SK-N-SH (cell line): ENCODE measurements at regions not wholly inside any gene's neighbourhood (a gene's known extent, or its start where the extent isn't known, plus 50 kb on each side); places are given as distances from the start of the nearest gene placed in this dataset.

Experiments
- CTCF ChIA-PET: fragments of 300-600, 350-600 bp; formaldehyde crosslinking; extraction: SDS; loops from one replicate; lab custom pipeline; 2021; lab: Yijun Ruan, JAX
- POLR2A ChIA-PET: fragments of 350-600 bp; sonication (Branson Sonifier 250); formaldehyde crosslinking; extraction: SDS; loops from one replicate; lab custom pipeline; 2020; ENCODE audit warnings: antibody characterized with exemption, inconsistent platforms; lab: Yijun Ruan, JAX
- DNase-seq: peaks from one replicate; pipeline ENCODE4 v3.0.0; 2012
- H2AFZ ChIP-seq: fragments of 200-600 bp; sonication (generic); 2 replicates; pipeline ENCODE4 v1.8.1; 2016; ENCODE audit warnings: antibody characterized with exemption, mild to moderate bottlenecking, low read depth
- H3F3A ChIP-seq: fragments of 200-600 bp; sonication (generic); replicated peaks from 2 replicates; pipeline ENCODE3; 2016; ENCODE audit warnings: antibody characterized with exemption, mild to moderate bottlenecking; ENCODE audit not compliant: insufficient read depth
- H3K27ac ChIP-seq, 2 experiments: fragments of 200-500 bp in 1 of 2; fragments of 200-600 bp in 1 of 2; sonication (Bioruptor generic) in 1 of 2; sonication (generic), shearing (Covaris generic) in 1 of 2; 2 replicates each; pipeline versions ENCODE4 v1.5.1 to v1.6.1; 2014 to 2016; ENCODE audit warnings: low read depth in 2 of 2, inconsistent platforms in 1 of 2, low read length in 1 of 2, mild to moderate bottlenecking in 1 of 2, mixed read lengths in 1 of 2
- H3K27me3 ChIP-seq: fragments of 200-600 bp; sonication (generic), shearing (Covaris generic); 2 replicates; pipeline ENCODE4 v1.6.1; 2016; ENCODE audit warnings: mixed run types; ENCODE audit not compliant: insufficient read depth
- H3K36me3 ChIP-seq, 2 experiments: fragments of 200-500 bp in 1 of 2; fragments of 200-600 bp in 1 of 2; sonication (Bioruptor generic) in 1 of 2; sonication (generic) in 1 of 2; replicated peaks in 1 of 2; 2 replicates each; pipeline versions ENCODE3 to v1.5.1; 2014 to 2016; ENCODE audit warnings: low read length in 1 of 2, mild to moderate bottlenecking in 1 of 2; ENCODE audit not compliant: insufficient read depth in 2 of 2, control insufficient read depth in 1 of 2
- H3K4me1 ChIP-seq, 2 experiments: fragments of 200-500 bp in 1 of 2; fragments of 200-600 bp in 1 of 2; sonication (Bioruptor generic) in 1 of 2; sonication (generic), shearing (Covaris generic) in 1 of 2; 2 replicates each; pipeline versions ENCODE4 v1.5.1 to v1.6.1; 2014 to 2016; ENCODE audit warnings: low read depth in 1 of 2, low read length in 1 of 2, mixed run types in 1 of 2; ENCODE audit not compliant: insufficient read depth in 2 of 2, control insufficient read depth in 1 of 2
- H3K4me2 ChIP-seq: fragments of 200-600 bp; sonication (generic), shearing (Covaris generic); 2 replicates; pipeline ENCODE4 v1.6.1; 2017; ENCODE audit warnings: mixed run types
- H3K4me3 ChIP-seq, 2 experiments: fragments of 200-500 bp in 1 of 2; fragments of 200-600 bp in 1 of 2; sonication (Bioruptor generic) in 1 of 2; sonication (generic), shearing (Covaris generic) in 1 of 2; 2 replicates each; pipeline versions ENCODE4 v1.5.1 to v1.8.1; 2014 to 2016; ENCODE audit warnings: low read depth in 2 of 2, inconsistent platforms in 1 of 2, low read length in 1 of 2, mild to moderate bottlenecking in 1 of 2, mixed read lengths in 1 of 2, moderate library complexity in 1 of 2
- H3K79me2 ChIP-seq: fragments of 200-600 bp; sonication (generic); 2 replicates; pipeline ENCODE4 v1.8.1; 2017; ENCODE audit warnings: mild to moderate bottlenecking; ENCODE audit not compliant: insufficient read depth
- H3K9ac ChIP-seq: fragments of 200-600 bp; sonication (generic); 2 replicates; pipeline ENCODE4 v1.6.1; 2017; ENCODE audit warnings: mixed run types
- H3K9me2 ChIP-seq: fragments of 200-600 bp; sonication (generic); 2 replicates; pipeline ENCODE4 v1.6.1; 2017; ENCODE audit warnings: mixed run types
- H3K9me3 ChIP-seq: fragments of 200-600 bp; sonication (generic); 2 replicates; pipeline ENCODE4 v1.6.1; 2017; ENCODE audit warnings: mixed run types, mild to moderate bottlenecking, moderate library complexity
- H4K20me1 ChIP-seq: fragments of 200-600 bp; sonication (generic); 2 replicates; pipeline ENCODE4 v1.6.1; 2017; ENCODE audit warnings: mild to moderate bottlenecking, mixed run types; ENCODE audit not compliant: insufficient read depth
- CHD2 ChIP-seq: fragments of 150-350 bp; IDR thresholded peaks from 2 replicates; pipeline ENCODE4 v1.6.1; 2018; ENCODE audit warnings: low read length; ENCODE audit not compliant: partially characterized antibody
- ELF1 ChIP-seq: IDR thresholded peaks from 2 replicates; pipeline ENCODE4 v1.4.0; 2012
- FOSL2 ChIP-seq: IDR thresholded peaks from 2 replicates; pipeline ENCODE4 v1.4.0; 2012; ENCODE audit warnings: low read depth, mild to moderate bottlenecking, moderate library complexity, borderline replicate concordance
- FOXJ3 ChIP-seq: sonication (generic); formaldehyde crosslinking; IDR thresholded peaks from 2 replicates; pipeline ENCODE4 v1.5.1; 2020; ENCODE audit warnings: mild to moderate bottlenecking, missing genetic modification reagents
- MXI1 ChIP-seq: IDR thresholded peaks from 2 replicates; pipeline ENCODE4 v1.6.1; 2012; ENCODE audit warnings: mild to moderate bottlenecking, low read depth, low read length, improper control_type of control experiment
- POLR2AphosphoS5 ChIP-seq: IDR thresholded peaks from 2 replicates; pipeline ENCODE4 v1.6.1; 2012; ENCODE audit warnings: low read depth, low read length
- RAD21 ChIP-seq: IDR thresholded peaks from 2 replicates; pipeline ENCODE4 v1.6.1; 2012; ENCODE audit warnings: mild to moderate bottlenecking, low read length
- REST ChIP-seq: IDR thresholded peaks from 2 replicates; pipeline ENCODE4 v1.6.1; 2012; ENCODE audit warnings: mild to moderate bottlenecking, low read depth, low read length, moderate library complexity
- TAF1 ChIP-seq: IDR thresholded peaks from 2 replicates; pipeline ENCODE4 v1.6.1; 2012; ENCODE audit warnings: low read depth, mild to moderate bottlenecking, low read length, moderate library complexity, borderline replicate concordance
- TEAD4 ChIP-seq: IDR thresholded peaks from 2 replicates; pipeline ENCODE4 v1.4.0; 2012; ENCODE audit warnings: mild to moderate bottlenecking, borderline replicate concordance; ENCODE audit not compliant: insufficient read depth
- USF2 ChIP-seq: fragments of 150-350 bp; IDR thresholded peaks from 2 replicates; pipeline ENCODE4 v1.6.1; 2017; ENCODE audit warnings: antibody characterized with exemption, low read length, low read depth, borderline replicate concordance
- WGBS: methylation state at CpG from one replicate; pipeline ENCODE4 v1.1.6; 2017; ENCODE audit warnings: low lambda C conversion rate; 5-methylcytosine and 5-hydroxymethylcytosine counted together
- TF ChIP-seq, protein P1 (sequence below): IDR thresholded peaks from 2 replicates; pipeline ENCODE4; 2012

DNA sequence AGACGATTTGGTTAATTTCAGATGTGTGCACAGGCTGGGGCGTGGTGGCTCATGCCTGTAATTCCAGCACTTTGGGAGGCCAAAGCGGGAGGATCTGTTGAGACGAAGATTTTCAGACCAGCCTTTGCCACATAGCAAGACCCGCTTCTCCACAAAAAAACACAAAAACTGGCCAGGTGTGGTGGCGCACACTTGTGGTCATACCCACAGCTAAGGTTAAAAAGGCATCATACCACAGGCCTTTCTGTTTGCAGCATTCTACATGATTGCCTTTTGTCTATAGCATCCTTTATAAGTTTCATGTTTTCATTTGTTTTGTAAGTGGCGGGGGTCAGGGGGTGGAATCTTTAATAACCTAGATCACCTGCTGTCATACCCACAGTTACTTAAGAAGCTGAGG is 239.9 kb upstream of the NOX3 start:
- ChIA-PET POLR2A (no interaction called here), CTCF (interaction anchor here (1.9 kb wide), 1 partner anchor 28 kb away, joined by 4 read pairs; no protein-coding TSS in a partner anchor)
- WGBS = 94% methylated on average over 7 of the region's 7 CpGs
- no peak for DNase-seq
- Histone ChIP-seq H3K4me3 (no peak overlapping the region), H4K20me1 (no peaks in the 10 kb centered on the region), H3K9ac (no peak overlapping the region), H2AFZ (no peak overlapping the region), H3K27ac (no peak overlapping the region), H3K79me2 (no peaks in the 10 kb centered on the region), H3K9me2 (no peaks in the 10 kb centered on the region), H3F3A (no peaks in the 10 kb centered on the region), H3K4me1 (no peaks in the 10 kb centered on the region; a peak in 1 of 4 replicates), H3K27me3 (no peaks in the 10 kb centered on the region), H3K4me2 (no peak overlapping the region), H3K36me3 (no peaks in the 10 kb centered on the region), H3K9me3 (no peaks in the 10 kb centered on the region)
- no peak for TF ChIP-seq POLR2AphosphoS5
- TF ChIP-seq RAD21 = no peak
- no peak for TF ChIP-seq FOXJ3 (CRISPR knock-in tag)
- TF ChIP-seq MXI1 = no peak
- no peak for TF ChIP-seq TEAD4
- TF ChIP-seq FOSL2 = no peak
- TF ChIP-seq CHD2 = no peak
- TF ChIP-seq REST = no peak
- no peak for TF ChIP-seq TAF1
- TF ChIP-seq ELF1 = no peak
- TF ChIP-seq, protein P1, sequence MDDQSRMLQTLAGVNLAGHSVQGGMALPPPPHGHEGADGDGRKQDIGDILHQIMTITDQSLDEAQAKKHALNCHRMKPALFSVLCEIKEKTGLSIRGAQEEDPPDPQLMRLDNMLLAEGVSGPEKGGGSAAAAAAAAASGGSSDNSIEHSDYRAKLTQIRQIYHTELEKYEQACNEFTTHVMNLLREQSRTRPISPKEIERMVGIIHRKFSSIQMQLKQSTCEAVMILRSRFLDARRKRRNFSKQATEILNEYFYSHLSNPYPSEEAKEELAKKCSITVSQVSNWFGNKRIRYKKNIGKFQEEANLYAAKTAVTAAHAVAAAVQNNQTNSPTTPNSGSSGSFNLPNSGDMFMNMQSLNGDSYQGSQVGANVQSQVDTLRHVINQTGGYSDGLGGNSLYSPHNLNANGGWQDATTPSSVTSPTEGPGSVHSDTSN = no peak

DNA sequence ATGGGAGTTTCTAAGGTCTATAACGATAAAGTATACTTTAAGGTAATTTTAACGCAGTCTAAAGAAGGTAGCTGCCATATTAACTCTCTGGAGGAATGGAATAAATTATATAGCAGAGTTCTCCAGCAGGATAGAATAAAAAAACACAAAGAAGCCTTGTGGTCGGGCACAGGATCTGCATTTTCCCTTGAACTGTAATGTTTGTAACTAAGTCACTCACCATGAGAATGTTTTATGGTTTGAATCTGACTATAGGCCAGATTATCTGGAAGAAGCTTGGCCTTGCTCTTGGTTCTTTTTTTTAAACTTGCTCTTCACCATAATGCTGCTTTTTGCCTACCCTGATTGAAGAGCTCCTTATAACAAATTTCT is 238.8 kb upstream of the NOX3 start:
- H3K27me3 ChIP-seq = no peaks in the 10 kb centered on the region
- no peak overlapping the region for H3K9ac ChIP-seq
- H3K4me1 ChIP-seq = no peaks in the 10 kb centered on the region; a peak in 1 of 4 replicates
- TF ChIP-seq CHD2 = no peak
- no peak for TF ChIP-seq USF2
- POLR2A ChIA-PET = no interaction called here
- no peaks in the 10 kb centered on the region for H3K9me3 ChIP-seq
- no peak for DNase-seq
- no peaks in the 10 kb centered on the region for H3F3A ChIP-seq
- H3K36me3 ChIP-seq = no peaks in the 10 kb centered on the region
- WGBS = 86% methylated on average over 3 of the region's 3 CpGs
- H3K27ac ChIP-seq = no peak overlapping the region
- H4K20me1 ChIP-seq = no peaks in the 10 kb centered on the region
- no peaks in the 10 kb centered on the region for H3K79me2 ChIP-seq
- no peak overlapping the region for H3K4me2 ChIP-seq
- no peaks in the 10 kb centered on the region for H3K9me2 ChIP-seq
- CTCF ChIA-PET = interaction anchor here (0.6 to 1.9 kb wide), 2 partner anchors 8 to 30 kb away, joined by 3 to 4 read pairs; no protein-coding TSS in a partner anchor
- H2AFZ ChIP-seq = no peak overlapping the region
- H3K4me3 ChIP-seq = no peak overlapping the region
